ENCODE measurements at regions not wholly inside any gene's neighbourhood (a gene's known extent, or its start where the extent isn't known, plus 50 kb on each side); places are given as distances from the start of the nearest gene placed in this dataset.
"Not testable (repeated sequence)": the region's sequence is repeated elsewhere in the genome, so short reads cannot be mapped to it uniquely, and the experiment has no call there.

DNA sequence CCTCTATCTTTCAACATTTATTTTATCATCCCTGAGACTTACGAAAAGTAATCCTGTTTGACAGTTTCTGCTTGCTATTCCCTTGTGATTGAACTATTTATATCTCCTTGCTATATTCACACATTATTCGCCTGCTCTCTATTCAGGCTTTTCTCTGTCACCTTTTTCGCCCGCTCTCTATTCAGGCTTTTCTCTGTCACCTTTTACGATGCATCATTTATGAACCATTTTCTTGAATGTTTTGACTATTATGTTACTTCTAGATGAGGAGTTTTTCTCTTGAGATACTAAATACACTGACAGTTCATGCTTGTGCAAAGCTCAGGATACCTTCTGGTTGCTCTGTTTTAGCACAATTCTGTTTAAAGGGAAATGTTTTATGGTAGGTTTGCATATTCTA, 143.3 kb upstream of the VSTM2A start:
- no peak for DNase-seq

- DNase-seq: no peak
Observed at GRCh38 chr7:54409917-54410316, 132.3 kb upstream of the VSTM2A start.

GRCh38 chr7:54416678-54417077, 125.5 kb upstream of the VSTM2A start:
- DNase-seq: no peak

- DNase-seq: no peak
Observed at GRCh38 chr7:54419209-54419608, 123.0 kb upstream of the VSTM2A start.

DNA sequence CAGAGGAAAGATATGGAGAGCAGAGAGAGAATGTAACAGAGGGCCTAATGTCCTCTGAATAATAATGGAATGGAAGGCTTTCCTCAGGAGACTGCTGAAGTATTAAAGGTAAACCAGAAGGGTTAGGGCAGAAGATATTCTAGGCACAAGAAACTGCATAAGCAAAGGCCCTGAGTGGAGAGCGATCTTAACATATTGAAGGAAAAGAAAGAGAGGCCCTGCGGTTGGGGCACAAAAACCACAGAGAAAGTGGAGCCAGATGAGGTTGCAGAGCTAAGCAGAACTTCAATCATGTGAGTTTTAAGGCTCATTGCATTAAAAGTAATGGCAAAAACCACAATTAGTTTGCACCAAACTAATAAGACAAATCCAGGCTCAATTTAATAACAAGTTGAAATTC, 115.8 kb upstream of the VSTM2A start:
- DNase-seq: no peak

- DNase-seq: no peak
Observed at GRCh38 chr7:54429111-54429510, 113.1 kb upstream of the VSTM2A start.

DNA sequence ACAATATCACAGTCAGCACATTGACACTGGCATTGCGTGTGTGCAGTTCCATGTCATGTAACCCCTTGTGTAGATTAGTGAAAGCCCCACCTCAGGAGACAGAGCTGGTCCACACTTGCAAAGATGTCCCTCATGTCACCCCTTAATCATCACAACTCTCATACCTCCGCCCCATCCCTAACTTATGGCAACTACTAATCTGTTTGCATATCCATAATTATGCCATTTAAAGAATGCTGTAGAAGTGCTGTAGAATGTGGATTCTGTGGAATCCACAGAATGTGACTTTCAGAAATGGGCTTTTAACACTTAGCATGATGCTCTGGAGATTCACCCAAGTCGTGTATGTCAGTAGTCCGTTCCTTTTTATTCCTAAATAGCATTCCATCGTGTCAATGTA, 102.8 kb upstream of the VSTM2A start:
- no peak for DNase-seq

- not testable (repeated sequence) for DNase-seq
Observed at GRCh38 chr7:54444046-54444686, 98.0 kb upstream of the VSTM2A start.

DNA sequence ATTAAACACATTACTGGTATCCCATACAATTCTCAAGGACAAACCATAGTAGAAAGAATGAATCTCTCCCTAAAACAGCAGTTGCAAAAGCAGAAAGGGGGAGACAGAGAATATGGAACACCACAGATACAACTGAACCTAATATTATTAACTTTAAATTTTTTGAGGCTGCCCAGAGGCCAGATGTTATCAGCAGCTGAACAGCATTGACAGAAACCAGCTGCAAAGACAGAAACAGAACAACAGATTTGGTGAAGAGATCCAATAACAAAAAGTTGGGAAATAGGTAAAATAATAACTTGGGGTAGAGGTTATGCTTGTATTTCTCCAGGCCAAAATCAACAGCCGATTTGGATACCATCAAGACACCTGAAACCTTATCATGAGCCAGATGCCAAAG, 89.0 kb upstream of the VSTM2A start:
- DNase-seq: not testable (repeated sequence)

- DNase-seq: not testable (repeated sequence)
Observed at GRCh38 chr7:54454700-54455099, 87.5 kb upstream of the VSTM2A start.

- no peak for DNase-seq
Observed at GRCh38 chr7:54465095-54465494, 77.1 kb upstream of the VSTM2A start.

GRCh38 chr7:54469740-54470139, 72.4 kb upstream of the VSTM2A start:
- no peak for DNase-seq

- DNase-seq: no peak
Observed at GRCh38 chr7:54476609-54477008, 65.6 kb upstream of the VSTM2A start.

- DNase-seq: no peak
Observed at GRCh38 chr7:54477083-54477482, 65.1 kb upstream of the VSTM2A start.

GRCh38 chr7:54483523-54483922, 58.7 kb upstream of the VSTM2A start:
- no peak for DNase-seq

DNA sequence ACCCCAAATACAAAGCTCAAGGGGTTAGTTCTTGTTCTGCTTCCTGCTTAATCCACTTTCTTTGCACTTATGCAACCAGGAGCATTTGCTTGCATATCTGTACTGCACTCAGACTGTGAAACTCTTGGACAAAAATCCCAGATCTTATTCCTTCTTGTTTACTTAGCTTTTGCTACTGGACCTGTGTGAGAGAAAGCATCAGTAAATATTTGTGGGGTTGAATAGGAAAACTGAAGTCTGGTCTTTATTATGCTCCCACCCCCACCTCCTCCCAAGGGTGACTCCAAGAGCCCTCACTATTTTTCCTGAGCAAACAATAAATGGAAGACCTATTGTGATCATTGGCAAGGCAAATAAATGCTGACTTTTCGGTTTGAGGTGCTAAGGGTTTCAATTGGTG, 57.1 kb upstream of the VSTM2A start:
- peak; percentile 37 for DNase-seq

Measured in DMS79 (cell line).